H1 (cell line): ENCODE measurements at regions not wholly inside any gene's neighbourhood (a gene's known extent, or its start where the extent isn't known, plus 50 kb on each side); places are given as distances from the start of the nearest gene placed in this dataset.

Experiments
- CTCF ChIA-PET: fragments of 300-600 bp; sonication (Branson Sonifier 250); formaldehyde crosslinking; loops from one replicate; lab custom pipeline; 2021; ENCODE audit not compliant: partially characterized antibody; lab: Charles Lee
- POLR2A ChIA-PET: fragments of 300-600 bp; sonication (Branson Sonifier 250); formaldehyde crosslinking; loops from one replicate; lab custom pipeline; 2021; ENCODE audit warnings: inconsistent platforms; ENCODE audit not compliant: partially characterized antibody; lab: Charles Lee
- DNase-seq, 2 experiments: peaks; one replicate each; pipeline versions ENCODE4 v3.0.0 to v3.0.0-alpha.2; 2010 to 2022; ENCODE audit warnings: low spot score in 2 of 2, low read depth in 1 of 2, mixed read lengths in 1 of 2
- FAIRE-seq: peaks from 2 replicates; lab custom pipeline; 2011; peaks lifted over from hg19 to GRCh38; lab: Jason Lieb, UNC
- H2AFZ ChIP-seq: 2 replicates; pipeline ENCODE4 v1.8.1; 2012; ENCODE audit warnings: low read length, inconsistent platforms
- H2AK5ac ChIP-seq: 2 replicates; pipeline ENCODE4 v1.6.1; 2013; ENCODE audit warnings: low read depth, low read length
- H2BK120ac ChIP-seq: replicated peaks from 2 replicates; pipeline ENCODE3; 2013; ENCODE audit warnings: low read depth, low read length, inconsistent platforms
- H2BK12ac ChIP-seq: 2 replicates; pipeline ENCODE4 v1.6.1; 2013; ENCODE audit warnings: low read depth, low read length
- H2BK15ac ChIP-seq: 2 replicates; pipeline ENCODE4 v1.6.1; 2013; ENCODE audit warnings: low read length
- H2BK20ac ChIP-seq: 2 replicates; pipeline ENCODE4 v1.6.1; 2013; ENCODE audit warnings: low read length
- H2BK5ac ChIP-seq: 2 replicates; pipeline ENCODE4 v1.6.1; 2013; ENCODE audit warnings: low read depth, low read length
- H3K14ac ChIP-seq: 2 replicates; pipeline ENCODE4 v1.6.1; 2013; ENCODE audit warnings: inconsistent platforms; ENCODE audit not compliant: insufficient read length
- H3K18ac ChIP-seq: 2 replicates; pipeline ENCODE4 v1.6.1; 2013; ENCODE audit warnings: low read length; ENCODE audit errors: extremely low read depth
- H3K23ac ChIP-seq: 2 replicates; pipeline ENCODE4 v1.6.1; 2013; ENCODE audit warnings: inconsistent platforms; ENCODE audit not compliant: insufficient read length
- H3K23me2 ChIP-seq: 2 replicates; pipeline ENCODE4 v1.6.1; 2013; ENCODE audit warnings: low read depth, low read length
- H3K27ac ChIP-seq: 2 replicates; pipeline ENCODE4 v1.6.1; 2011; ENCODE audit warnings: low read depth, low read length, inconsistent platforms
- H3K27me3 ChIP-seq, 4 experiments: replicated peaks in 1 of 4; 1 replicate in 1 of 4; 2 replicates in 3 of 4; pipeline versions ENCODE4 v1.6.1 to v1.8.1; 2011 to 2013; ENCODE audit warnings: low read length in 3 of 4, mild to moderate bottlenecking in 3 of 4, inconsistent platforms in 2 of 4, mixed read lengths in 2 of 4, moderate library complexity in 1 of 4; ENCODE audit not compliant: control insufficient read depth in 3 of 4, insufficient read depth in 3 of 4; ENCODE audit errors: extremely low read depth in 1 of 4
- H3K36me3 ChIP-seq, 4 experiments: 2 replicates each; pipeline versions ENCODE4 v1.6.1 to v1.8.1; 2011 to 2013; ENCODE audit warnings: mild to moderate bottlenecking in 4 of 4, low read length in 3 of 4, moderate library complexity in 2 of 4, control low read depth in 1 of 4, inconsistent platforms in 1 of 4; ENCODE audit not compliant: insufficient read depth in 4 of 4, control insufficient read depth in 2 of 4
- H3K4ac ChIP-seq: replicated peaks from 2 replicates; pipeline ENCODE3; 2013; ENCODE audit warnings: low read length, low read depth, mixed read lengths, inconsistent platforms; ENCODE audit not compliant: insufficient read length
- H3K4me1 ChIP-seq, 4 experiments: replicated peaks in 1 of 4; 1 replicate in 1 of 4; 2 replicates in 3 of 4; pipeline versions ENCODE4 v1.6.1 to v1.8.1; 2011 to 2013; ENCODE audit warnings: low read length in 3 of 4, inconsistent platforms in 2 of 4, mixed read lengths in 1 of 4; ENCODE audit not compliant: insufficient read depth in 4 of 4, control insufficient read depth in 3 of 4
- H3K4me2 ChIP-seq, 2 experiments: 2 replicates each; pipeline versions ENCODE4 v1.6.1 to v1.8.1; 2011 to 2013; ENCODE audit warnings: low read depth in 2 of 2, low read length in 2 of 2, control low read depth in 1 of 2, inconsistent platforms in 1 of 2, mild to moderate bottlenecking in 1 of 2; ENCODE audit not compliant: insufficient read depth in 1 of 2
- H3K4me3 ChIP-seq, 4 experiments: fragments of 200-600, 300-600 bp in 1 of 4; sonication (generic), shearing (Covaris generic), sonication (Bioruptor Twin) in 1 of 4; 2 replicates each; pipeline versions ENCODE4 v1.5.1 to v1.8.1; 2011 to 2016; ENCODE audit warnings: low read length in 4 of 4, low read depth in 3 of 4, control low read depth in 2 of 4, inconsistent platforms in 2 of 4, mild to moderate bottlenecking in 2 of 4, mixed read lengths in 1 of 4, moderate library complexity in 1 of 4; ENCODE audit not compliant: insufficient read depth in 2 of 4; ENCODE audit errors: extremely low read depth in 1 of 4
- H3K56ac ChIP-seq: replicated peaks from 2 replicates; pipeline ENCODE3; 2013; ENCODE audit warnings: low read depth, mild to moderate bottlenecking, mixed read lengths, low read length, inconsistent platforms; ENCODE audit not compliant: insufficient read length
- H3K79me1 ChIP-seq: 2 replicates; pipeline ENCODE4 v1.6.1; 2013; ENCODE audit warnings: low read depth, low read length, control low read depth
- H3K79me2 ChIP-seq, 2 experiments: 2 replicates each; pipeline versions ENCODE4 v1.6.1 to v1.8.1; 2012 to 2013; ENCODE audit warnings: low read length in 2 of 2, mild to moderate bottlenecking in 2 of 2, inconsistent platforms in 1 of 2; ENCODE audit not compliant: insufficient read depth in 2 of 2, control insufficient read depth in 1 of 2
- H3K9ac ChIP-seq, 4 experiments: replicated peaks in 1 of 4; 1 replicate in 1 of 4; 2 replicates in 3 of 4; pipeline versions ENCODE4 v1.6.1 to v1.8.1; 2011 to 2013; ENCODE audit warnings: low read depth in 3 of 4, low read length in 3 of 4, control low read depth in 2 of 4, mild to moderate bottlenecking in 2 of 4, moderate library complexity in 2 of 4, inconsistent platforms in 1 of 4; ENCODE audit errors: extremely low read depth in 1 of 4
- H3K9me3 ChIP-seq, 2 experiments: 2 replicates each; pipeline versions ENCODE4 v1.6.1 to v1.8.1; 2012 to 2013; ENCODE audit warnings: mild to moderate bottlenecking in 2 of 2, moderate library complexity in 2 of 2, control low read depth in 1 of 2, inconsistent platforms in 1 of 2, low read depth in 1 of 2, low read length in 1 of 2, mixed read lengths in 1 of 2; ENCODE audit not compliant: insufficient read depth in 2 of 2
- H4K20me1 ChIP-seq, 2 experiments: replicated peaks in 1 of 2; 2 replicates each; pipeline versions ENCODE3 to v1.8.1; 2011 to 2013; ENCODE audit warnings: inconsistent platforms in 2 of 2, low read length in 2 of 2, mild to moderate bottlenecking in 1 of 2; ENCODE audit not compliant: insufficient read depth in 2 of 2, control insufficient read depth in 1 of 2
- H4K5ac ChIP-seq: 2 replicates; pipeline ENCODE4 v1.6.1; 2013; ENCODE audit warnings: low read length, low read depth, mixed read lengths, inconsistent platforms; ENCODE audit not compliant: insufficient read length
- H4K8ac ChIP-seq: 2 replicates; pipeline ENCODE4 v1.8.0; 2013; ENCODE audit warnings: mild to moderate bottlenecking, moderate library complexity, low read length, inconsistent platforms; ENCODE audit not compliant: insufficient read depth; ENCODE audit errors: extremely low read depth
- H4K91ac ChIP-seq: replicated peaks from 2 replicates; pipeline ENCODE3; 2013; ENCODE audit warnings: low read length, mixed read lengths, inconsistent platforms; ENCODE audit not compliant: insufficient read length
- JUND ChIP-seq: IDR thresholded peaks from 2 replicates; pipeline ENCODE4 v1.6.1; 2011; ENCODE audit warnings: mild to moderate bottlenecking, improper control_type of control experiment, low read length
- POLR2AphosphoS5 ChIP-seq: IDR thresholded peaks from 2 replicates; pipeline ENCODE4 v1.6.1; 2011; ENCODE audit warnings: low read depth, low read length
- SAP30 ChIP-seq: fragments of 300-600 bp; sonication (generic); IDR thresholded peaks from 2 replicates; pipeline ENCODE4 v1.7.1; 2012; ENCODE audit warnings: low read length, moderate library complexity, mild to moderate bottlenecking, inconsistent platforms; ENCODE audit not compliant: insufficient read depth, insufficient replicate concordance
- YY1 ChIP-seq: IDR thresholded peaks from 2 replicates; pipeline ENCODE4 v1.6.1; 2011; ENCODE audit warnings: low read depth, mild to moderate bottlenecking, low read length
- WGBS, 2 experiments: shearing (Covaris generic) in 1 of 2; methylation state at CpG; one replicate each; pipeline versions ENCODE4 v1.1.6 to v1.1.7; 2013 to 2015; ENCODE audit warnings: low lambda C conversion rate in 2 of 2, mixed read lengths in 2 of 2, inconsistent platforms in 1 of 2, low coverage in 1 of 2, missing lambda C conversion rate in 1 of 2; ENCODE audit not compliant: insufficient replicate concordance in 2 of 2, insufficient coverage in 1 of 2, insufficient read length in 1 of 2; ENCODE audit errors: extremely low coverage in 1 of 2, missing lambda C conversion rate in 1 of 2; 5-methylcytosine and 5-hydroxymethylcytosine counted together
- TF ChIP-seq, protein P1 (sequence below): IDR thresholded peaks from 2 replicates; pipeline ENCODE4 v1.6.1; 2012; ENCODE audit warnings: inconsistent platforms

GRCh38 chr5:60489856-60490255, 210.1 kb downstream of the DEPDC1B start:
- Histone ChIP-seq H3K4me2 (no peak overlapping the region), H3K9ac (no peak overlapping the region), H2AK5ac (no peak overlapping the region), H2BK5ac (no peak overlapping the region), H3K23me2 (no peaks in the 10 kb centered on the region), H3K4ac (no peak overlapping the region), H3K14ac (no peak overlapping the region), H3K56ac (no peak overlapping the region), H3K4me1 (peaks cover 0 to 3% (median 0%) of the 10 kb centered on the region in 4 experiments; a peak in 1 of 7 replicates), H2BK20ac (no peak overlapping the region), H2BK15ac (no peak overlapping the region), H4K5ac (no peak overlapping the region), H3K27ac (no peak overlapping the region), H3K23ac (no peak overlapping the region), H3K18ac (no peak overlapping the region), H2BK12ac (no peak overlapping the region), H4K20me1 (no peaks in the 10 kb centered on the region), H3K79me1 (no peaks in the 10 kb centered on the region), H3K4me3 (no peak overlapping the region), H3K27me3 (no peaks in the 10 kb centered on the region), H3K79me2 (no peaks in the 10 kb centered on the region), H3K36me3 (no peaks in the 10 kb centered on the region), H4K8ac (no peak overlapping the region), H2BK120ac (no peak overlapping the region), H3K9me3 (no peaks in the 10 kb centered on the region), H2AFZ (no peak overlapping the region), H4K91ac (no peak overlapping the region)
- WGBS, 2 experiments, result 93% methylated on average over 3 of the region's 3 CpGs; no CpG with 5 or more reads in 1 of the 2 experiments
- DNase-seq (no peak), FAIRE-seq (no peak)
- TF ChIP-seq SAP30, result no peak
- no peak for TF ChIP-seq JUND
- no peak for TF ChIP-seq YY1
- TF ChIP-seq, protein P1, sequence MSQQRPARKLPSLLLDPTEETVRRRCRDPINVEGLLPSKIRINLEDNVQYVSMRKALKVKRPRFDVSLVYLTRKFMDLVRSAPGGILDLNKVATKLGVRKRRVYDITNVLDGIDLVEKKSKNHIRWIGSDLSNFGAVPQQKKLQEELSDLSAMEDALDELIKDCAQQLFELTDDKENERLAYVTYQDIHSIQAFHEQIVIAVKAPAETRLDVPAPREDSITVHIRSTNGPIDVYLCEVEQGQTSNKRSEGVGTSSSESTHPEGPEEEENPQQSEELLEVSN, result no peak
- no peak for TF ChIP-seq POLR2AphosphoS5
- CTCF ChIA-PET, result interaction anchor here (0.6 to 1.0 kb wide), 2 partner anchors 10 to 32 kb away, joined by 3 read pairs; no protein-coding TSS in a partner anchor
- POLR2A ChIA-PET, result interaction anchor here (1.1 kb wide), 1 partner anchor 10 kb away, joined by 3 read pairs; no protein-coding TSS in a partner anchor
